HFFc6 (cell line): ENCODE measurements at regions not wholly inside any gene's neighbourhood (a gene's known extent, or its start where the extent isn't known, plus 50 kb on each side); places are given as distances from the start of the nearest gene placed in this dataset.

Experiments
- DNase-seq: peaks from one replicate; pipeline ENCODE4 v3.0.0-alpha.2; 2018
- H3K27ac Mint-ChIP-seq: 2 replicates; pipeline ENCODE4 v1.8.0; 2020; ENCODE audit warnings: mild to moderate bottlenecking, mixed read lengths
- H3K27me3 Mint-ChIP-seq: 2 replicates; pipeline ENCODE4 v1.8.0; 2021; ENCODE audit warnings: mild to moderate bottlenecking, moderate library complexity, mixed read lengths; ENCODE audit not compliant: insufficient read depth
- H3K36me3 Mint-ChIP-seq: 2 replicates; pipeline ENCODE4 v1.8.0; 2021; ENCODE audit warnings: low read depth, mixed read lengths
- H3K4me1 Mint-ChIP-seq: 2 replicates; pipeline ENCODE4 v1.8.0; 2020; ENCODE audit warnings: low read depth, mixed read lengths
- H3K4me3 Mint-ChIP-seq: 2 replicates; pipeline ENCODE4 v1.8.0; 2020; ENCODE audit warnings: mild to moderate bottlenecking, moderate library complexity, mixed read lengths
- H3K9me3 Mint-ChIP-seq: 2 replicates; pipeline ENCODE4 v1.8.0; 2020; ENCODE audit warnings: mild to moderate bottlenecking, mixed read lengths
- CTCF ChIP-seq: fragments of 200-600 bp; sonication (generic); IDR thresholded peaks from 2 replicates; pipeline ENCODE4 v1.5.0; 2021; ENCODE audit warnings: antibody characterized with exemption, mild to moderate bottlenecking

GRCh38 chr11:32312865-32313403 lies 122.4 kb downstream of the WT1 start:
- Mint-ChIP-seq H3K9me3 (no peaks in the 10 kb centered on the region), H3K36me3 (no peaks in the 10 kb centered on the region), H3K27me3 (peaks cover 3% of the 10 kb centered on the region), H3K4me3 (no peak overlapping the region), H3K4me1 (peaks cover 23% of the 10 kb centered on the region), H3K27ac (peak overlapping the region; percentile 5; the same call in 1 of the 2 replicates)
- peak; percentile 73 for DNase-seq
- TF ChIP-seq CTCF = peak; percentile 85

- no peak overlapping the region for H3K27ac Mint-ChIP-seq
- DNase-seq = no peak
- H3K36me3 Mint-ChIP-seq = no peaks in the 10 kb centered on the region
- no peak for TF ChIP-seq CTCF
- no peaks in the 10 kb centered on the region for H3K9me3 Mint-ChIP-seq
- peaks cover 23% of the 10 kb centered on the region for H3K4me1 Mint-ChIP-seq
- peaks cover 3% of the 10 kb centered on the region for H3K27me3 Mint-ChIP-seq
- no peak overlapping the region for H3K4me3 Mint-ChIP-seq
These were observed 121.9 kb downstream of the WT1 start for GRCh38 chr11:32313477-32313876.

DNA sequence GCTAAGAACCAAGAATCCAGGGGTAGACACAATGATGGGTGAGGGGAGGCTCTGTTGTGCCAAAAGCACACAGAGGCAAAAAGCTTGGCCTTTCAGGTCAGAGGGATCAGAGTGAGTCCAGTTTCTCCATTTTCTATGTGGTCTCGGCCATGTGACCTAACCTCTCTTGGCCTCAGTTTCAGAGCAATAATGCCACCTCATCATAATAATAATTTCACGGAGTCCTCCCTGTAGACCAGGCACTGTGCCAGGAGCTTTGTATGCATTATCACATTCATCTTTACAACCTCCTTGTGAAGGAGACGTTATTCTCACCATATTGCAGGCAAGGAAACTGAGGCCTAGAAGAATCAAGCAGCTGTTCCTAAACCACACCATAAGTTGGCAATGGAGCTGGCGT lies 120.2 kb downstream of the WT1 start:
- peaks cover 16% of the 10 kb centered on the region for H3K4me1 Mint-ChIP-seq
- DNase-seq = no peak
- peaks cover 9% of the 10 kb centered on the region for H3K27me3 Mint-ChIP-seq
- H3K36me3 Mint-ChIP-seq = no peaks in the 10 kb centered on the region
- no peak overlapping the region for H3K27ac Mint-ChIP-seq
- H3K9me3 Mint-ChIP-seq = no peaks in the 10 kb centered on the region
- no peak for TF ChIP-seq CTCF
- no peak overlapping the region for H3K4me3 Mint-ChIP-seq

- no peaks in the 10 kb centered on the region for H3K36me3 Mint-ChIP-seq
- H3K9me3 Mint-ChIP-seq = no peaks in the 10 kb centered on the region
- H3K4me3 Mint-ChIP-seq = no peak overlapping the region
- TF ChIP-seq CTCF = no peak
- H3K27me3 Mint-ChIP-seq = peaks cover 6% of the 10 kb centered on the region
- H3K27ac Mint-ChIP-seq = no peak overlapping the region
- peaks cover 13% of the 10 kb centered on the region for H3K4me1 Mint-ChIP-seq
- no peak for DNase-seq
These were observed 119.1 kb downstream of the WT1 start for GRCh38 chr11:32316232-32316631.

- no peak for DNase-seq
- no peak for TF ChIP-seq CTCF
- H3K27me3 Mint-ChIP-seq = peaks cover 6% of the 10 kb centered on the region
- no peak overlapping the region for H3K27ac Mint-ChIP-seq
- peaks cover 11% of the 10 kb centered on the region for H3K4me1 Mint-ChIP-seq
- H3K9me3 Mint-ChIP-seq = no peaks in the 10 kb centered on the region
- H3K36me3 Mint-ChIP-seq = no peaks in the 10 kb centered on the region
- no peak overlapping the region for H3K4me3 Mint-ChIP-seq
These were observed 118.3 kb downstream of the WT1 start for GRCh38 chr11:32316858-32317642.
